ENCODE measurements at regions not wholly inside any gene's neighbourhood (a gene's known extent, or its start where the extent isn't known, plus 50 kb on each side); places are given as distances from the start of the nearest gene placed in this dataset.

DNA sequence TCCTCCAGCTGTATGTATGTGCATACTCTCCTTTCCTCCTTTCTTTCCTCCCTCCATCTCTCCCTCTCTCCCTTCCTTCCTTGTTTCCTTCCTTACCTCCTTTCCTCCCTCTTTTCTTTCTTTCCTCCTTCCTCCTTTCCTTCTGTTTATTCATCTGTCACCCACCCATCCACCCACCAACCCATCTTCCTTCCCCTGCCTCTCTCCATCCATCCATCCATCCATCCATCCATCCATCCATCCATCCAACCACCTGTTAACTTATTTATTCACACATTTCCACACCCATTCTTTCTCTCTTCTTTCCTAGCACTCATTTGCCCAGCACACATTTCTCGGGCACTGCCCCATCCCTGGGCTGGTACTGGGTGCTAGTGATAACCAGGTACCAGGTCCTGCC lies 443.9 kb downstream of the MIAT start:
- no peak for ATAC-seq

DNA sequence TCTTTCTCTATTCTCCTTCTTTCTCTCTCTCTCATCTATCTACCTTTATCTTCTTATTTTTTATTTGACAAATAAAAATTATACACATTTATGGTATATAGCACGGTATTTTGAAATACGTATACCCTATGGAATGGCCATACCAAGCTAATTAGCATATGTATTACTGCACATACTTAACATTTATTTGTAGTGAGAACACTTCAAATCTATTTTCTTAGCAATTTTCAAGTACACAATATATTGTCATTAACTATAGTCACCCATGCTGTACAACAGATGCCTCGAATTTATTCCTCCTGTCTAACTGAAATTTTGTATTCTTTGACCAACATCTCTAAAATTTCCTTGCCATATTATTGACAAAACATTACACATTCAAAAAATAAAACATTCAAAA lies 447.1 kb downstream of the MIAT start:
- no peak for ATAC-seq
- TF ChIP-seq OSR1 (CRISPR knock-in tag; IDR thresholded peaks at IDR 0.05) = no peak
- no peak for TF ChIP-seq SNAI2 (CRISPR knock-in tag; IDR thresholded peaks at IDR 0.05)
- TF ChIP-seq, protein P1, sequence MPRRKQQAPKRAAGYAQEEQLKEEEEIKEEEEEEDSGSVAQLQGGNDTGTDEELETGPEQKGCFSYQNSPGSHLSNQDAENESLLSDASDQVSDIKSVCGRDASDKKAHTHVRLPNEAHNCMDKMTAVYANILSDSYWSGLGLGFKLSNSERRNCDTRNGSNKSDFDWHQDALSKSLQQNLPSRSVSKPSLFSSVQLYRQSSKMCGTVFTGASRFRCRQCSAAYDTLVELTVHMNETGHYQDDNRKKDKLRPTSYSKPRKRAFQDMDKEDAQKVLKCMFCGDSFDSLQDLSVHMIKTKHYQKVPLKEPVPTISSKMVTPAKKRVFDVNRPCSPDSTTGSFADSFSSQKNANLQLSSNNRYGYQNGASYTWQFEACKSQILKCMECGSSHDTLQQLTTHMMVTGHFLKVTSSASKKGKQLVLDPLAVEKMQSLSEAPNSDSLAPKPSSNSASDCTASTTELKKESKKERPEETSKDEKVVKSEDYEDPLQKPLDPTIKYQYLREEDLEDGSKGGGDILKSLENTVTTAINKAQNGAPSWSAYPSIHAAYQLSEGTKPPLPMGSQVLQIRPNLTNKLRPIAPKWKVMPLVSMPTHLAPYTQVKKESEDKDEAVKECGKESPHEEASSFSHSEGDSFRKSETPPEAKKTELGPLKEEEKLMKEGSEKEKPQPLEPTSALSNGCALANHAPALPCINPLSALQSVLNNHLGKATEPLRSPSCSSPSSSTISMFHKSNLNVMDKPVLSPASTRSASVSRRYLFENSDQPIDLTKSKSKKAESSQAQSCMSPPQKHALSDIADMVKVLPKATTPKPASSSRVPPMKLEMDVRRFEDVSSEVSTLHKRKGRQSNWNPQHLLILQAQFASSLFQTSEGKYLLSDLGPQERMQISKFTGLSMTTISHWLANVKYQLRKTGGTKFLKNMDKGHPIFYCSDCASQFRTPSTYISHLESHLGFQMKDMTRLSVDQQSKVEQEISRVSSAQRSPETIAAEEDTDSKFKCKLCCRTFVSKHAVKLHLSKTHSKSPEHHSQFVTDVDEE (CRISPR knock-in tag; IDR thresholded peaks at IDR 0.05) = no peak
- no peak for TF ChIP-seq RARB (CRISPR knock-in tag; IDR thresholded peaks at IDR 0.05)
- TF ChIP-seq BACH2 (CRISPR knock-in tag; IDR thresholded peaks at IDR 0.05; ENCODE audit: borderline replicate concordance) = no peak
- no peak for TF ChIP-seq PPARA (CRISPR knock-in tag; IDR thresholded peaks at IDR 0.05; ENCODE audit: borderline replicate concordance)
- TF ChIP-seq ISL1 (CRISPR knock-in tag; IDR thresholded peaks at IDR 0.05) = no peak

More for the DNA sequence above, 443.9 kb downstream of the MIAT start:
- TF ChIP-seq ESRRG (CRISPR knock-in tag; IDR thresholded peaks at IDR 0.05) (no peak), BACH2 (CRISPR knock-in tag; IDR thresholded peaks at IDR 0.05; ENCODE audit: borderline replicate concordance) (no peak), ZNF565 (CRISPR knock-in tag; conservative IDR thresholded peaks at IDR 0.05; ENCODE audit: low read depth) (no peak), TCF4 (CRISPR knock-in tag; IDR thresholded peaks at IDR 0.05; ENCODE audit: borderline replicate concordance) (no peak), CSDC2 (CRISPR knock-in tag; IDR thresholded peaks at IDR 0.05) (no peak), SNAI2 (CRISPR knock-in tag; IDR thresholded peaks at IDR 0.05) (no peak), ZFP30 (CRISPR knock-in tag; IDR thresholded peaks at IDR 0.05) (no peak), ZFP3 (CRISPR knock-in tag; IDR thresholded peaks at IDR 0.05) (no peak), OSR1 (CRISPR knock-in tag; IDR thresholded peaks at IDR 0.05) (no peak), ZNF8 (CRISPR knock-in tag; IDR thresholded peaks at IDR 0.05) (no peak), ARNTL (CRISPR knock-in tag; IDR thresholded peaks at IDR 0.05; ENCODE audit: borderline replicate concordance, low read depth) (no peak), ZC3H10 (CRISPR knock-in tag; IDR thresholded peaks at IDR 0.05) (no peak), TOX (CRISPR knock-in tag; IDR thresholded peaks at IDR 0.05; ENCODE audit: borderline replicate concordance) (no peak), PPARA (CRISPR knock-in tag; IDR thresholded peaks at IDR 0.05; ENCODE audit: borderline replicate concordance) (no peak), ISL1 (CRISPR knock-in tag; IDR thresholded peaks at IDR 0.05) (no peak)
- TF ChIP-seq, protein P2, sequence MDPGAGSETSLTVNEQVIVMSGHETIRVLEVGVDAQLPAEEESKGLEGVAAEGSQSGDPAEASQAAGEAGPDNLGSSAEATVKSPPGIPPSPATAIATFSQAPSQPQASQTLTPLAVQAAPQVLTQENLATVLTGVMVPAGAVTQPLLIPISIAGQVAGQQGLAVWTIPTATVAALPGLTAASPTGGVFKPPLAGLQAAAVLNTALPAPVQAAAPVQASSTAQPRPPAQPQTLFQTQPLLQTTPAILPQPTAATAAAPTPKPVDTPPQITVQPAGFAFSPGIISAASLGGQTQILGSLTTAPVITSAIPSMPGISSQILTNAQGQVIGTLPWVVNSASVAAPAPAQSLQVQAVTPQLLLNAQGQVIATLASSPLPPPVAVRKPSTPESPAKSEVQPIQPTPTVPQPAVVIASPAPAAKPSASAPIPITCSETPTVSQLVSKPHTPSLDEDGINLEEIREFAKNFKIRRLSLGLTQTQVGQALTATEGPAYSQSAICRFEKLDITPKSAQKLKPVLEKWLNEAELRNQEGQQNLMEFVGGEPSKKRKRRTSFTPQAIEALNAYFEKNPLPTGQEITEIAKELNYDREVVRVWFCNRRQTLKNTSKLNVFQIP (CRISPR knock-in tag; IDR thresholded peaks at IDR 0.05; ENCODE audit: borderline replicate concordance, low read depth) = no peak
- TF ChIP-seq, protein P3, sequence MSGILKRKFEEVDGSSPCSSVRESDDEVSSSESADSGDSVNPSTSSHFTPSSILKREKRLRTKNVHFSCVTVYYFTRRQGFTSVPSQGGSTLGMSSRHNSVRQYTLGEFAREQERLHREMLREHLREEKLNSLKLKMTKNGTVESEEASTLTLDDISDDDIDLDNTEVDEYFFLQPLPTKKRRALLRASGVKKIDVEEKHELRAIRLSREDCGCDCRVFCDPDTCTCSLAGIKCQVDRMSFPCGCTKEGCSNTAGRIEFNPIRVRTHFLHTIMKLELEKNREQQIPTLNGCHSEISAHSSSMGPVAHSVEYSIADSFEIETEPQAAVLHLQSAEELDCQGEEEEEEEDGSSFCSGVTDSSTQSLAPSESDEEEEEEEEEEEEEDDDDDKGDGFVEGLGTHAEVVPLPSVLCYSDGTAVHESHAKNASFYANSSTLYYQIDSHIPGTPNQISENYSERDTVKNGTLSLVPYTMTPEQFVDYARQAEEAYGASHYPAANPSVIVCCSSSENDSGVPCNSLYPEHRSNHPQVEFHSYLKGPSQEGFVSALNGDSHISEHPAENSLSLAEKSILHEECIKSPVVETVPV (CRISPR knock-in tag; IDR thresholded peaks at IDR 0.05) = no peak
- TF ChIP-seq, protein P4, sequence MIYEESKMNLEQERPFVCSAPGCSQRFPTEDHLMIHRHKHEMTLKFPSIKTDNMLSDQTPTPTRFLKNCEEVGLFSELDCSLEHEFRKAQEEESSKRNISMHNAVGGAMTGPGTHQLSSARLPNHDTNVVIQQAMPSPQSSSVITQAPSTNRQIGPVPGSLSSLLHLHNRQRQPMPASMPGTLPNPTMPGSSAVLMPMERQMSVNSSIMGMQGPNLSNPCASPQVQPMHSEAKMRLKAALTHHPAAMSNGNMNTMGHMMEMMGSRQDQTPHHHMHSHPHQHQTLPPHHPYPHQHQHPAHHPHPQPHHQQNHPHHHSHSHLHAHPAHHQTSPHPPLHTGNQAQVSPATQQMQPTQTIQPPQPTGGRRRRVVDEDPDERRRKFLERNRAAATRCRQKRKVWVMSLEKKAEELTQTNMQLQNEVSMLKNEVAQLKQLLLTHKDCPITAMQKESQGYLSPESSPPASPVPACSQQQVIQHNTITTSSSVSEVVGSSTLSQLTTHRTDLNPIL (CRISPR knock-in tag; IDR thresholded peaks at IDR 0.05; ENCODE audit: low read depth) = no peak
- TF ChIP-seq, protein P1 (CRISPR knock-in tag; IDR thresholded peaks at IDR 0.05) = no peak
